T-helper 2 cell treated with Interferon-gamma antibody and Interleukin-4, amounts not matched to agents 5 μg/mL and 100 μg/mL, for 36 hours (primary cell): ENCODE measurements at regions not wholly inside any gene's neighbourhood (a gene's known extent, or its start where the extent isn't known, plus 50 kb on each side); places are given as distances from the start of the nearest gene placed in this dataset.

ENCODE experiments used
- DNase-seq: peaks from one replicate; pipeline ENCODE4 v3.0.0; 2021; ENCODE audit warnings: low spot score
- H3K27ac Mint-ChIP-seq: one replicate; pipeline ENCODE4 v1.8.0; 2021; ENCODE audit warnings: mild to moderate bottlenecking, mixed read lengths
- H3K27me3 Mint-ChIP-seq: one replicate; pipeline ENCODE4 v1.8.0; 2021; ENCODE audit warnings: low read depth, mixed read lengths
- H3K36me3 Mint-ChIP-seq: one replicate; pipeline ENCODE4 v1.8.0; 2021; ENCODE audit warnings: low read depth, mixed read lengths
- H3K4me1 Mint-ChIP-seq: one replicate; pipeline ENCODE4 v1.8.0; 2021; ENCODE audit warnings: low read depth, mixed read lengths
- H3K4me3 Mint-ChIP-seq: one replicate; pipeline ENCODE4 v1.8.0; 2022; ENCODE audit warnings: mild to moderate bottlenecking, moderate library complexity, mixed read lengths
- H3K9me3 Mint-ChIP-seq: one replicate; pipeline ENCODE4 v1.8.0; 2021; ENCODE audit warnings: mixed read lengths

- DNase-seq, result no peak
- peaks cover 49% of the 10 kb centered on the region for H3K27me3 Mint-ChIP-seq
- H3K27ac Mint-ChIP-seq, result no peak overlapping the region
Observed at GRCh38 chr14:51780741-51781140, 79.7 kb upstream of the GNG2 start.

GRCh38 chr14:51781381-51781780 is 79.0 kb upstream of the GNG2 start:
- Mint-ChIP-seq H3K9me3 (peaks cover 7% of the 10 kb centered on the region), H3K36me3 (no peaks in the 10 kb centered on the region), H3K4me1 (peaks cover 14% of the 10 kb centered on the region), H3K27me3 (peaks cover 55% of the 10 kb centered on the region), H3K27ac (no peak overlapping the region), H3K4me3 (no peak overlapping the region)
- DNase-seq, result no peak

More at GRCh38 chr14:51780741-51781140, 79.7 kb upstream of the GNG2 start:
- peaks cover 14% of the 10 kb centered on the region for H3K4me1 Mint-ChIP-seq
- no peak overlapping the region for H3K4me3 Mint-ChIP-seq
- peaks cover under 1% of the 10 kb centered on the region for H3K9me3 Mint-ChIP-seq
- H3K36me3 Mint-ChIP-seq, result no peaks in the 10 kb centered on the region

GRCh38 chr14:51782435-51782834 is 78.0 kb upstream of the GNG2 start:
- no peak for DNase-seq

GRCh38 chr14:51783765-51784164 is 76.6 kb upstream of the GNG2 start:
- DNase-seq, result no peak
- peaks cover 17% of the 10 kb centered on the region for H3K9me3 Mint-ChIP-seq
- H3K27me3 Mint-ChIP-seq, result peaks cover 53% of the 10 kb centered on the region

More at GRCh38 chr14:51782435-51782834, 78.0 kb upstream of the GNG2 start:
- peaks cover 59% of the 10 kb centered on the region for H3K27me3 Mint-ChIP-seq
- no peak overlapping the region for H3K4me3 Mint-ChIP-seq
- H3K27ac Mint-ChIP-seq, result no peak overlapping the region
- peaks cover 14% of the 10 kb centered on the region for H3K4me1 Mint-ChIP-seq
- peaks cover 14% of the 10 kb centered on the region for H3K9me3 Mint-ChIP-seq
- H3K36me3 Mint-ChIP-seq, result no peaks in the 10 kb centered on the region

GRCh38 chr14:51784466-51784865 is 75.9 kb upstream of the GNG2 start:
- no peaks in the 10 kb centered on the region for H3K36me3 Mint-ChIP-seq
- H3K4me1 Mint-ChIP-seq, result peaks cover 14% of the 10 kb centered on the region
- no peak for DNase-seq
- peaks cover 17% of the 10 kb centered on the region for H3K9me3 Mint-ChIP-seq
- H3K27me3 Mint-ChIP-seq, result peaks cover 57% of the 10 kb centered on the region
- H3K27ac Mint-ChIP-seq, result no peak overlapping the region
- H3K4me3 Mint-ChIP-seq, result no peak overlapping the region

More at GRCh38 chr14:51783765-51784164, 76.6 kb upstream of the GNG2 start:
- peaks cover 14% of the 10 kb centered on the region for H3K4me1 Mint-ChIP-seq
- no peak overlapping the region for H3K4me3 Mint-ChIP-seq
- H3K27ac Mint-ChIP-seq, result no peak overlapping the region
- no peaks in the 10 kb centered on the region for H3K36me3 Mint-ChIP-seq

- H3K4me3 Mint-ChIP-seq, result no peak overlapping the region
- peaks cover 3% of the 10 kb centered on the region for H3K4me1 Mint-ChIP-seq
- H3K27ac Mint-ChIP-seq, result no peak overlapping the region
- no peaks in the 10 kb centered on the region for H3K36me3 Mint-ChIP-seq
- peaks cover 64% of the 10 kb centered on the region for H3K27me3 Mint-ChIP-seq
- DNase-seq, result no peak
- H3K9me3 Mint-ChIP-seq, result peaks cover 17% of the 10 kb centered on the region
Observed at GRCh38 chr14:51786227-51786626, 74.2 kb upstream of the GNG2 start.

GRCh38 chr14:51787352-51787751 is 73.1 kb upstream of the GNG2 start:
- H3K9me3 Mint-ChIP-seq, result peaks cover 17% of the 10 kb centered on the region
- H3K4me1 Mint-ChIP-seq, result peaks cover 3% of the 10 kb centered on the region
- DNase-seq, result no peak
- H3K27me3 Mint-ChIP-seq, result peaks cover 62% of the 10 kb centered on the region
- H3K36me3 Mint-ChIP-seq, result no peaks in the 10 kb centered on the region
- no peak overlapping the region for H3K4me3 Mint-ChIP-seq
- no peak overlapping the region for H3K27ac Mint-ChIP-seq

- Mint-ChIP-seq H3K27ac (no peak overlapping the region), H3K27me3 (peaks cover 52% of the 10 kb centered on the region), H3K4me3 (no peak overlapping the region), H3K36me3 (no peaks in the 10 kb centered on the region), H3K4me1 (no peaks in the 10 kb centered on the region), H3K9me3 (peaks cover 17% of the 10 kb centered on the region)
- no peak for DNase-seq
Observed at GRCh38 chr14:51789114-51789513, 71.3 kb upstream of the GNG2 start.

- peaks cover 50% of the 10 kb centered on the region for H3K27me3 Mint-ChIP-seq
Observed at GRCh38 chr14:51789596-51789995, 70.8 kb upstream of the GNG2 start.

GRCh38 chr14:51792809-51793208 is 67.6 kb upstream of the GNG2 start:
- H3K27ac Mint-ChIP-seq, result no peak overlapping the region
- DNase-seq, result no peak
- H3K36me3 Mint-ChIP-seq, result no peaks in the 10 kb centered on the region
- H3K9me3 Mint-ChIP-seq, result peaks cover 2% of the 10 kb centered on the region
- H3K27me3 Mint-ChIP-seq, result peaks cover 29% of the 10 kb centered on the region
- H3K4me3 Mint-ChIP-seq, result no peak overlapping the region
- no peaks in the 10 kb centered on the region for H3K4me1 Mint-ChIP-seq

More at GRCh38 chr14:51789596-51789995, 70.8 kb upstream of the GNG2 start:
- no peak for DNase-seq
- Mint-ChIP-seq H3K36me3 (no peaks in the 10 kb centered on the region), H3K4me1 (no peaks in the 10 kb centered on the region), H3K9me3 (peaks cover 17% of the 10 kb centered on the region), H3K4me3 (no peak overlapping the region), H3K27ac (no peak overlapping the region)

GRCh38 chr14:51805541-51805940 is 54.9 kb upstream of the GNG2 start:
- Mint-ChIP-seq H3K9me3 (peaks cover 10% of the 10 kb centered on the region), H3K4me1 (no peaks in the 10 kb centered on the region), H3K36me3 (no peaks in the 10 kb centered on the region), H3K27me3 (peaks cover 7% of the 10 kb centered on the region), H3K4me3 (no peak overlapping the region), H3K27ac (no peak overlapping the region)
- no peak for DNase-seq

GRCh38 chr14:51806026-51807023 is 54.1 kb upstream of the GNG2 start:
- Mint-ChIP-seq H3K27ac (no peak overlapping the region), H3K4me3 (no peak overlapping the region), H3K27me3 (peaks cover 7% of the 10 kb centered on the region), H3K9me3 (peaks cover 9% of the 10 kb centered on the region), H3K36me3 (no peaks in the 10 kb centered on the region), H3K4me1 (no peaks in the 10 kb centered on the region)
- DNase-seq, result no peak

- peaks cover 3% of the 10 kb centered on the region for H3K27me3 Mint-ChIP-seq
- no peak for DNase-seq
- H3K27ac Mint-ChIP-seq, result no peak overlapping the region
Observed at GRCh38 chr14:51807356-51807755, 53.1 kb upstream of the GNG2 start.

More at GRCh38 chr14:51807356-51807755, 53.1 kb upstream of the GNG2 start:
- no peaks in the 10 kb centered on the region for H3K36me3 Mint-ChIP-seq
- H3K9me3 Mint-ChIP-seq, result peaks cover 9% of the 10 kb centered on the region
- H3K4me1 Mint-ChIP-seq, result no peaks in the 10 kb centered on the region
- H3K4me3 Mint-ChIP-seq, result no peak overlapping the region
